ENCODE measurements at regions not wholly inside any gene's neighbourhood (a gene's known extent, or its start where the extent isn't known, plus 50 kb on each side); places are given as distances from the start of the nearest gene placed in this dataset.

DNA sequence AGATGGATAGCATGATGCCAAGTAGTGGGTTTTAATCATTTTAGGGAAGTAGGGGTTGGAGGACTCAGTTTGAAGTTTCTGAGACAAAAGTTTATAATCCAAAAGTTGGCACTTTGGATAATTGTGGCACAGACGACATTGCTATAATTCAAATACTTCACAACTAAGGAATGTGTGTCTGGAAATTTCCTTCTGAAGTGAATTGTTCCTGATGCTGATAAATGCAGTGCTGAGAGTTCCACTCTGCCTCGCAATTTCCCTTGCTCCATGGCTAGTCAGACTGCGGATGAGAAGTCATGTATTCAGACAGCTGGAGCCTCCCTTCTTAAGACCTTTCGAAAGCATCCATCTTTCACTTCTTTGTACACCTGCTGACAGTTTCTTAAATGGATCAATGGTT lies 393.3 kb upstream of the PRICKLE1 start:
- WGBS, 2 experiments: 92 to 95% methylated on average over 4 of the region's 4 CpGs
- Histone ChIP-seq H3K9me3 (ENCODE audit: control insufficient read depth, low read length) (no peaks in the 10 kb centered on the region), H3K4me1 (ENCODE audit: control insufficient read depth, insufficient read depth, low read length) (peaks cover 26% of the 10 kb centered on the region), H3K27ac (ENCODE audit: insufficient read depth, low read depth, low read length, poor library complexity, severe bottlenecking) (no peak overlapping the region), H3K4me3 (ENCODE audit: insufficient read depth, low read depth, low read length) (no peak overlapping the region), H3K36me3 (ENCODE audit: control insufficient read depth, insufficient read depth, low read length) (no peaks in the 10 kb centered on the region), H3K27me3 (ENCODE audit: control insufficient read depth, insufficient read depth, low read length, poor library complexity, severe bottlenecking) (no peaks in the 10 kb centered on the region)

DNA sequence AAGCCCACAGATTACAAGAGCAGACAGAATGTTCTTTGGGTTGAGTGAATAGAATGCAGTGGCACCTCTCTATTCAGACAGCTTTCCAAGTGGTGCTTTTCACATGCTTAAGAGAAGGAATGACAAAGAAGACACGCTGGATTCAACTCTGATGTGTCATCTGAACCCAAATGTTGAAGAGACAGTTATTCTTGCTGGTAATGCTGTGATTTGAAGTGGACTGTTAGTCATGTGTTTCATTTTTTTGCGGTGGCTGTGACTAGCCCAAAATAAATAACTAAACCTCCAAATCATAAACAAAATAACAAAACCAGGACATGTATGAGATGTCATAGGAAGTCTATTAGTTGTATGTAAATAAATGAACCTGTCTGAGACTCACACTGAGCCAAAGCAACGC lies 391.8 kb upstream of the PRICKLE1 start:
- 45 to 47% methylated on average over 2 of the region's 3 CpGs for WGBS, 2 experiments
- no peaks in the 10 kb centered on the region for H3K9me3 ChIP-seq (ENCODE audit: control insufficient read depth, low read length)
- H3K27me3 ChIP-seq (ENCODE audit: control insufficient read depth, insufficient read depth, low read length, poor library complexity, severe bottlenecking): no peaks in the 10 kb centered on the region
- no peaks in the 10 kb centered on the region for H3K36me3 ChIP-seq (ENCODE audit: control insufficient read depth, insufficient read depth, low read length)
- H3K4me3 ChIP-seq (ENCODE audit: insufficient read depth, low read depth, low read length): no peak overlapping the region
- H3K27ac ChIP-seq (ENCODE audit: insufficient read depth, low read depth, low read length, poor library complexity, severe bottlenecking): no peak overlapping the region
- peaks cover 23% of the 10 kb centered on the region for H3K4me1 ChIP-seq (ENCODE audit: control insufficient read depth, insufficient read depth, low read length)

- Histone ChIP-seq H3K4me1 (ENCODE audit: control insufficient read depth, insufficient read depth, low read length) (peaks cover 14% of the 10 kb centered on the region), H3K4me3 (ENCODE audit: insufficient read depth, low read depth, low read length) (no peak overlapping the region), H3K27ac (ENCODE audit: insufficient read depth, low read depth, low read length, poor library complexity, severe bottlenecking) (no peak overlapping the region), H3K27me3 (ENCODE audit: control insufficient read depth, insufficient read depth, low read length, poor library complexity, severe bottlenecking) (no peaks in the 10 kb centered on the region), H3K36me3 (ENCODE audit: control insufficient read depth, insufficient read depth, low read length) (no peaks in the 10 kb centered on the region), H3K9me3 (ENCODE audit: control insufficient read depth, low read length) (no peaks in the 10 kb centered on the region)
- 82 to 96% methylated on average over 5 of the region's 5 CpGs for WGBS, 2 experiments
Measured at GRCh38 chr12:42980441-42980840, 390.9 kb upstream of the PRICKLE1 start.

GRCh38 chr12:42979746-42980145 lies 390.2 kb upstream of the PRICKLE1 start:
- no peak overlapping the region for H3K27ac ChIP-seq (ENCODE audit: insufficient read depth, low read depth, low read length, poor library complexity, severe bottlenecking)

GRCh38 chr12:42978708-42979107 lies 389.2 kb upstream of the PRICKLE1 start:
- no peaks in the 10 kb centered on the region for H3K9me3 ChIP-seq (ENCODE audit: control insufficient read depth, low read length)
- no peaks in the 10 kb centered on the region for H3K36me3 ChIP-seq (ENCODE audit: control insufficient read depth, insufficient read depth, low read length)
- peaks cover 7% of the 10 kb centered on the region for H3K4me1 ChIP-seq (ENCODE audit: control insufficient read depth, insufficient read depth, low read length)
- H3K4me3 ChIP-seq (ENCODE audit: insufficient read depth, low read depth, low read length): no peak overlapping the region
- H3K27ac ChIP-seq (ENCODE audit: insufficient read depth, low read depth, low read length, poor library complexity, severe bottlenecking): no peak overlapping the region
- H3K27me3 ChIP-seq (ENCODE audit: control insufficient read depth, insufficient read depth, low read length, poor library complexity, severe bottlenecking): no peaks in the 10 kb centered on the region
- 80 to 91% methylated on average over 1 of the region's 1 CpG for WGBS, 2 experiments

More at GRCh38 chr12:42979746-42980145, 390.2 kb upstream of the PRICKLE1 start:
- Histone ChIP-seq H3K27me3 (ENCODE audit: control insufficient read depth, insufficient read depth, low read length, poor library complexity, severe bottlenecking) (no peaks in the 10 kb centered on the region), H3K9me3 (ENCODE audit: control insufficient read depth, low read length) (no peaks in the 10 kb centered on the region), H3K4me3 (ENCODE audit: insufficient read depth, low read depth, low read length) (no peak overlapping the region), H3K4me1 (ENCODE audit: control insufficient read depth, insufficient read depth, low read length) (peaks cover 7% of the 10 kb centered on the region), H3K36me3 (ENCODE audit: control insufficient read depth, insufficient read depth, low read length) (no peaks in the 10 kb centered on the region)

DNA sequence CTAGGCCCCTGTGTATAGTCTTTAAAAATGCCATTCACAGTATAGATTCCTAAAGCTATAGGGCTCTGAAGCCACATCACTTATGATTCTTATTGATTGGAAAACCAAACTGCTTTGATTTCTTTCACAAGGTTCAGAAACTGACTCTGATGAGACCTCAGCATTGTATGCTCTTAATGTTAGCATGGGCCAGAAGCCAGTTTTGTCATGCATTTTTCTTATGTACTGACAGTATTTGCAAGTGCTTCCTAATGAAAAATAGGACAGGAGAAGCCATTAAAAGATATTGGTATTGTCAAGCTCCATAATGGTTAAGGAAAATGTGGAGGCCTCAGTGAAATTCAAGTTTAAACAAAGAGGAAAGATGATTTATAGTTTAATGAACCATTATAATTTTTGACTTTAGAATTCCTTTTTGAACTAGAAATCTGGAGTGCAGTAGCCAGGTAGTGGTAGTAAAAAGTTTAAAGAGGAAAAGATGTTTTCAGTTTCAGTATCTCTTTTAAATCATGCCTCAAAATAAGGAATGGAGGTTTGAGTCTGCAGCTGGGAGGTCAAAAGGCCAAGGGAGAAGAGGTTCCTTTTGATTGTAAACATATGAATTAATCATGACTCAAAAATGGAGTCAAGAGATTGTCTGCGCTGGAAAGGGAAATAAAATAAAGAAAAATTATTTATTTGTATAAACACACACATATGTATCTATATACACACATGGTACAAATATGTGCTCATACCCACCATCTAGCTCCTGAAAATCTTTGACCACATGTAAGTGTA lies 388.1 kb upstream of the PRICKLE1 start:
- Histone ChIP-seq H3K9me3 (ENCODE audit: control insufficient read depth, low read length) (no peaks in the 10 kb centered on the region), H3K27me3 (ENCODE audit: control insufficient read depth, insufficient read depth, low read length, poor library complexity, severe bottlenecking) (no peaks in the 10 kb centered on the region), H3K4me1 (ENCODE audit: control insufficient read depth, insufficient read depth, low read length) (peaks cover 7% of the 10 kb centered on the region), H3K36me3 (ENCODE audit: control insufficient read depth, insufficient read depth, low read length) (no peaks in the 10 kb centered on the region), H3K4me3 (ENCODE audit: insufficient read depth, low read depth, low read length) (no peak overlapping the region), H3K27ac (ENCODE audit: insufficient read depth, low read depth, low read length, poor library complexity, severe bottlenecking) (no peak overlapping the region)
- WGBS, 2 experiments: no CpG with 5 or more reads among the region's 1 CpG

DNA sequence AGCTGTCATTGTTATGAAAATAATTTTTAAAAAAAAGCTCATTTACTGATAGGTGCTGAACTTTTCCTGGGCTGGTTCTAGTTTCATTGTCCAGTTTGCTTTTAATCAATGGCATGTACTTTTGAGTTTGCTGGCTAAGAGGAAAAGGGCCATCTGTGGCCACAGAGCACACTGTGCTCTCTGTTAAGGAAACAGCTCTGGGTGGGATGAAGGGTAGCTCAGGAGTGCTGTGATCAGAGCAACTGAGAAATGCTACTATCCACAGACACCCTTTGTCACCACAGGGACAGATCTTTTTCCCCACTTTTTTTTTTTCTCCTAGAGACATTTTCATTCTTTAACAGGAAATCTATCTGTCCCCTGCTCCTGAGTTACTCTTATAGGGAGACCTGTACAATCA lies 387.1 kb upstream of the PRICKLE1 start:
- H3K9me3 ChIP-seq (ENCODE audit: control insufficient read depth, low read length): no peaks in the 10 kb centered on the region
- H3K4me3 ChIP-seq (ENCODE audit: insufficient read depth, low read depth, low read length): no peak overlapping the region
- no peak overlapping the region for H3K27ac ChIP-seq (ENCODE audit: insufficient read depth, low read depth, low read length, poor library complexity, severe bottlenecking)
- H3K4me1 ChIP-seq (ENCODE audit: control insufficient read depth, insufficient read depth, low read length): peaks cover 6% of the 10 kb centered on the region
- no peaks in the 10 kb centered on the region for H3K27me3 ChIP-seq (ENCODE audit: control insufficient read depth, insufficient read depth, low read length, poor library complexity, severe bottlenecking)
- no peaks in the 10 kb centered on the region for H3K36me3 ChIP-seq (ENCODE audit: control insufficient read depth, insufficient read depth, low read length)

DNA sequence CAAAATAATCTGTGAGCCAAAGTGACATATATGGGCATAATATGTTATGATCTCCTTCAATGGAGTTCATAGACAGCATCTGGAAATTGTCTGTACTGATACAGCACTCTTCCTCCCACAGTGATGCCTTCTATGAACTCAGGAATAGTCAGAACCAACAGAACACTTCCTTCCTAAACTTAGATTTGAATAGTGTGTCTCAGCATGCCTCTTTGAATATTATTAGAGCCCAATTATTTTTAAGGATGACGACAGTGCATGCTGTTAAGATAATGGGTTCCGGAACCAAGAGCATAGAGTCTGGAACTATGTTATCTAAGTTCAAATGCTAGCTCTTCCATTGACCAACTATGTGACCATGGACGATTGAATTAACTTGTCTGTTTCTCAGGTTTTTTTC lies 386.6 kb upstream of the PRICKLE1 start:
- H3K36me3 ChIP-seq (ENCODE audit: control insufficient read depth, insufficient read depth, low read length): no peaks in the 10 kb centered on the region

GRCh38 chr12:42969355-42969754 lies 379.8 kb upstream of the PRICKLE1 start:
- Histone ChIP-seq H3K27ac (ENCODE audit: insufficient read depth, low read depth, low read length, poor library complexity, severe bottlenecking) (no peak overlapping the region), H3K4me1 (ENCODE audit: control insufficient read depth, insufficient read depth, low read length) (no peaks in the 10 kb centered on the region), H3K27me3 (ENCODE audit: control insufficient read depth, insufficient read depth, low read length, poor library complexity, severe bottlenecking) (no peaks in the 10 kb centered on the region), H3K36me3 (ENCODE audit: control insufficient read depth, insufficient read depth, low read length) (no peaks in the 10 kb centered on the region), H3K4me3 (ENCODE audit: insufficient read depth, low read depth, low read length) (no peak overlapping the region), H3K9me3 (ENCODE audit: control insufficient read depth, low read length) (no peaks in the 10 kb centered on the region)
- 92 to 96% methylated on average over 5 of the region's 5 CpGs for WGBS, 2 experiments

More for the DNA sequence above, 386.6 kb upstream of the PRICKLE1 start:
- no peaks in the 10 kb centered on the region for H3K9me3 ChIP-seq (ENCODE audit: control insufficient read depth, low read length)
- H3K4me3 ChIP-seq (ENCODE audit: insufficient read depth, low read depth, low read length): no peak overlapping the region
- WGBS, 2 experiments: 96 to 98% methylated on average over 3 of the region's 3 CpGs
- H3K4me1 ChIP-seq (ENCODE audit: control insufficient read depth, insufficient read depth, low read length): peaks cover 3% of the 10 kb centered on the region
- no peaks in the 10 kb centered on the region for H3K27me3 ChIP-seq (ENCODE audit: control insufficient read depth, insufficient read depth, low read length, poor library complexity, severe bottlenecking)
- H3K27ac ChIP-seq (ENCODE audit: insufficient read depth, low read depth, low read length, poor library complexity, severe bottlenecking): no peak overlapping the region

DNA sequence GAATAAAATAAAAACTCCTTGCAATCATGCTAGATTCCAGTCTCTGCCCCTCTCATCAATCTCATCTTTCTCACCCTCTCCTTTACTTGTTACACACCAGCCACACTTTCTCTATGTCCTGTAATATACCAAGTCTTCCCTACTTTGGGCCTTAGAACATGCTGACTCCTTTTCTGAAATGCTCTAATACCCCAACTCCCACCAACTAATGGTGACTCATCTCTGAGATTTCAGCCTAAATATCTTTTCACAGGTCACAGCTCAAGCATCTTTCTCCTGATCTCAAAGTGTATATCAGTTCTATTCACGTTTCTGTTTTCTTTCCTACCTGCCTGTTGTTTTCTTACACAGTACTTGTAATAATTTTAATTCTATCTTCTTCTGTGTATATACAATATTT lies 378.9 kb upstream of the PRICKLE1 start:
- no peak overlapping the region for H3K27ac ChIP-seq (ENCODE audit: insufficient read depth, low read depth, low read length, poor library complexity, severe bottlenecking)
- no CpG with 5 or more reads among the region's 1 CpG for WGBS, 2 experiments

DNA sequence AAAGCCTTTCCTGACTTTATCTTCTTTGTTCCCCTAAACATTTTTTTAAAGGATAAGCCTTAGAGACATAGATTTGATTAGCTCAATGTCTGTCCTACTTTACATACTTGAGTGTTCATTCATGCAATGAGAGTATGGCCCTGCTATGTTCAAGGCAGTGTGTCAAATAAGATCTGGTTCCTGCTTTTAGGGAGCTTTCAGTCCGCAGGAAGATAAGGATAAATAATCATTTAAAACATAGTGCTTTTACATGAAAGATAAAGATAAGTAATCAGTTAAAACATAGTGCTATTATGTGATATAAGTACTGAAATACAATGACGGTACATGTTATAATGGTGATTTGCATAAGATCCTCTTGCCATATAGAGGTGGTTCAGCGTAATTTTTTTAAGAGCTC lies 378.3 kb upstream of the PRICKLE1 start:
- 95 to 100% methylated on average over 1 to 3 of the region's 3 CpGs for WGBS, 2 experiments
- Histone ChIP-seq H3K27me3 (ENCODE audit: control insufficient read depth, insufficient read depth, low read length, poor library complexity, severe bottlenecking) (no peaks in the 10 kb centered on the region), H3K4me1 (ENCODE audit: control insufficient read depth, insufficient read depth, low read length) (no peaks in the 10 kb centered on the region), H3K36me3 (ENCODE audit: control insufficient read depth, insufficient read depth, low read length) (no peaks in the 10 kb centered on the region), H3K9me3 (ENCODE audit: control insufficient read depth, low read length) (no peaks in the 10 kb centered on the region), H3K4me3 (ENCODE audit: insufficient read depth, low read depth, low read length) (no peak overlapping the region), H3K27ac (ENCODE audit: insufficient read depth, low read depth, low read length, poor library complexity, severe bottlenecking) (no peak overlapping the region)

More for the DNA sequence above, 378.9 kb upstream of the PRICKLE1 start:
- Histone ChIP-seq H3K9me3 (ENCODE audit: control insufficient read depth, low read length) (no peaks in the 10 kb centered on the region), H3K36me3 (ENCODE audit: control insufficient read depth, insufficient read depth, low read length) (no peaks in the 10 kb centered on the region), H3K4me3 (ENCODE audit: insufficient read depth, low read depth, low read length) (no peak overlapping the region), H3K27me3 (ENCODE audit: control insufficient read depth, insufficient read depth, low read length, poor library complexity, severe bottlenecking) (no peaks in the 10 kb centered on the region), H3K4me1 (ENCODE audit: control insufficient read depth, insufficient read depth, low read length) (no peaks in the 10 kb centered on the region)
